ENCODE measurements at regions not wholly inside any gene's neighbourhood (a gene's known extent, or its start where the extent isn't known, plus 50 kb on each side); places are given as distances from the start of the nearest gene placed in this dataset.

DNA sequence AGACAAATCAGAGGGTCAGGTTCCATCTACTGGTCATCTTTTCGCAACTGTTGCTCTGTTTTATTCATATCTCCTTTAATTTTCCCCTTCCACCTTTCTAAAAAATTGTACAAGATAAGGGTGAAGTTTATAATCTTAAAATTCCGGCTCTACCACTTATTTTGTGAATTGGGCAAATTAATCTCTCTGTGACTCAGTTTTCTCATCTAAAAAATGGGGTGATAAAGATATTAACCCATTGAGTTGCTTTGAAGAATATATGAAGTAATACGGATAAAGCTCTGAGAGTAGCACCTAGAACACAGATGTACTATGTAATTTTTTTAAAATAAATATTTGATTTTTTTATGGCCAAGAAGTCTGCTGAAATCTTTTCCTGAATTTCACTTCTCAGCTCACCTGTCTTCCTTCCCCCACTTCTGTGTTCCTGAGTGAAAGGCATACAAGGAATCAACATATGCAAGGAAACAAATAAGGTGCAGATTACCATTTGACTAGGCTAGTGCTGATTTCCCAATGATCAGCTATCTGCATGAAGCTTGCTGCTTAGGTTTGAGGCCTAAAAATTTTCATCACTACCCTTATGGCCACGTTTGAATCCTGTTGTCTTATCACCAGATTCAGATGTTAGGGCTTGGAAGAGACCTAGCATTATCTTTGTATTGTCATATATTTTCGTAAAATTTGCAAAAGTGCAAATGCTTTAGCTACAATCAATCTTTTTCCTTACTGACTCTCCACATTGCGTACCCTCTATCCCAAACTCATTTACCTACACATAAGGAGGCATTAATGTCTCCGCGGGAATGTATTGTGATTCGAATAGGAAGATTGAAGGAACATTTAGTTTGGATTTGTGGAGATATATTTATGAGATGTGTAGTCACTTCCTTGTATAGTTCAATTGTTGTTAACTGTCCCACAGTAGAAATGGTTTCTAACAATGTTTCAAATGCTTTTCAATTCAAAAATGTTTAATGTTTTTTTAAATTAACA is 718.3 kb upstream of the PTBP2 start:
- TF ChIP-seq, protein P1, sequence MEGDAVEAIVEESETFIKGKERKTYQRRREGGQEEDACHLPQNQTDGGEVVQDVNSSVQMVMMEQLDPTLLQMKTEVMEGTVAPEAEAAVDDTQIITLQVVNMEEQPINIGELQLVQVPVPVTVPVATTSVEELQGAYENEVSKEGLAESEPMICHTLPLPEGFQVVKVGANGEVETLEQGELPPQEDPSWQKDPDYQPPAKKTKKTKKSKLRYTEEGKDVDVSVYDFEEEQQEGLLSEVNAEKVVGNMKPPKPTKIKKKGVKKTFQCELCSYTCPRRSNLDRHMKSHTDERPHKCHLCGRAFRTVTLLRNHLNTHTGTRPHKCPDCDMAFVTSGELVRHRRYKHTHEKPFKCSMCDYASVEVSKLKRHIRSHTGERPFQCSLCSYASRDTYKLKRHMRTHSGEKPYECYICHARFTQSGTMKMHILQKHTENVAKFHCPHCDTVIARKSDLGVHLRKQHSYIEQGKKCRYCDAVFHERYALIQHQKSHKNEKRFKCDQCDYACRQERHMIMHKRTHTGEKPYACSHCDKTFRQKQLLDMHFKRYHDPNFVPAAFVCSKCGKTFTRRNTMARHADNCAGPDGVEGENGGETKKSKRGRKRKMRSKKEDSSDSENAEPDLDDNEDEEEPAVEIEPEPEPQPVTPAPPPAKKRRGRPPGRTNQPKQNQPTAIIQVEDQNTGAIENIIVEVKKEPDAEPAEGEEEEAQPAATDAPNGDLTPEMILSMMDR (IDR thresholded peaks at IDR 0.05; ENCODE audit: low read depth, low read length): no peak
- H3K4me3 ChIP-seq (ENCODE audit: low read depth, low read length): no peak overlapping the region

DNA sequence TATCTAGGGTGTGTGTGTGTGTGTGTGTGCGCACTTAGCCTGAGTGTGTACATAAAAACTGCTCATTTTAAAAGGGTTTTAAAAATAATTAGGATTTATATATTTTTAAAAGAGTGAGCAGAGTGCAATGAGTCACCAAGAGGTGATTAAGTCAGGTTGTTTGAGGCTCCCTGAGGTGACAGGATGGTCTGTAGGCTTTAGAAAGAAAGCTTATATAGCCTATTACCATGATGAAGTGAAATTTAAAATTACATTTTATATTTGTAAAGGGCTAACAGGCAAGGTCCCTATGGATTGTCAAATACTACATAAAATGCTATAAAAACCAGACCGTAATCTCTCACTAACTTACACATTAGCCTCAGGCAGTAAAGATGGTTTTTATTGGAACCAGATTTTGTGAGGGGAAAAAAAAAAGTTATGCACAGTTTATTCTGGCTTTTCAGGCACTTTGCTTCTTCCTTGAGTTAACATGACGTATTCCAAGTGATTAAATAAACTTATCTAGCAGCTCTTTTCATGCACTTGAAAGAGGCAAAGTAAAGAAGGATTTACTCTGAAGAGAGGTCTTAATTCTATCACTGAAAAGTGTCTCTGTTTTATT is 711.7 kb upstream of the PTBP2 start:
- H3K4me3 ChIP-seq (ENCODE audit: low read depth, low read length): no peak overlapping the region
- TF ChIP-seq, protein P1 (IDR thresholded peaks at IDR 0.05; ENCODE audit: low read depth, low read length): no peak

DNA sequence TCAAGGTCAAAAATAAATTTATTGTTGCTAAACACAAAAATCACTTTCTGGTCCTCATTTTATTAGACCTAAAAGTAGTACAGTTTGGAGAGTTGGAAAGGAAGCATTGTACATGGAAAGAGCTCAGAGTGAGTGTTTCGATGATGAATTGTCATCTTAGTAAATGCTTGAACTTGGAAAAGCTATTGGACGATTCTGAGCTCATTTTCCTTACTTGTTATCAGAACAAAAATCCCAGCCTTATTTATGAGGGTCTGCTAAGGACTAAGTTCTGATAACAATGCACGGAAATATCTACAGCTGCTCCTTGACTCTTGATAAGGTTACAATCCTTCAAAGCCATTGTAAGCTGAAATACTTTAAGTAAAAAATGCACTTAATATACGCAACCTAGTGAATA is 710.0 kb upstream of the PTBP2 start:
- TF ChIP-seq, protein P1 (IDR thresholded peaks at IDR 0.05; ENCODE audit: low read depth, low read length): no peak
- no peak overlapping the region for H3K4me3 ChIP-seq (ENCODE audit: low read depth, low read length)

DNA sequence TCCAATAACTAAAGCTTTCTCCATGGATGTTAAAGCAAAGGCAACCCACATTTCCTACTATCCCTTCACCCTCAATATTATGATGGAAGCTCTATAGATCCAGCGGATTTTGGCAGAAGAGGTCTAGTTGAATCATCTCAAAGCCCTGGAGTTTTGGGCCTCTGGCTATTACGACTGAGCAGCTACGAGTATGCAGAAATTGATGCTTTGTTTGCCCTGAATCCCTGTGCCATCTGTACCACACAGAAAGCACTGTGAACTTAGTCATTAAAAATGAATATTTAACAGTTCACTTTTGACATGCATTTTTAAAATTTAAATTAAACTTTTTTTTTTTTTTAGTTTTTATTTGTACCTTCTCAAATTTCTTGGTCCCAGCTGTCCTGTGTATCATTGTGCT is 705.4 kb upstream of the PTBP2 start:
- TF ChIP-seq, protein P1 (IDR thresholded peaks at IDR 0.05; ENCODE audit: low read depth, low read length): no peak
- H3K4me3 ChIP-seq (ENCODE audit: low read depth, low read length): no peak overlapping the region

DNA sequence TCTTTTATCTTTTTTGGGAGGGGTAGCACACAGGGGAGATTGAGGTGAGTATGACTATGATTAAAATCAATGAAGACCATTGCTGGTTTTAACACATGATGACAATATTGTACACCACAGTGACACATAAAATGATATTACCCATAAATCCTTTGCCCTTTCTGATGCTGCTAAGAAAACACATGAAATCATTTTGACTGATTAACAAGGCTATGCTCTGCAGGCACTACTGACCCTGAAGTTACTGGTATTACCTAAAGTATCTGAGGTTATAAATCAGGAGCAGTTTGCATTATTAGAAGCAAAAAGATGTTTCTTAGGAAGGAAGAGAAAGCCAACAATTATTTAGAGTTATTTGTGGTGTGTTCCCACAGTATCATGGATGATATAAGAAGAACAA is 701.2 kb upstream of the PTBP2 start:
- no peak overlapping the region for H3K4me3 ChIP-seq (ENCODE audit: low read depth, low read length)
- TF ChIP-seq, protein P1 (IDR thresholded peaks at IDR 0.05; ENCODE audit: low read depth, low read length): no peak

DNA sequence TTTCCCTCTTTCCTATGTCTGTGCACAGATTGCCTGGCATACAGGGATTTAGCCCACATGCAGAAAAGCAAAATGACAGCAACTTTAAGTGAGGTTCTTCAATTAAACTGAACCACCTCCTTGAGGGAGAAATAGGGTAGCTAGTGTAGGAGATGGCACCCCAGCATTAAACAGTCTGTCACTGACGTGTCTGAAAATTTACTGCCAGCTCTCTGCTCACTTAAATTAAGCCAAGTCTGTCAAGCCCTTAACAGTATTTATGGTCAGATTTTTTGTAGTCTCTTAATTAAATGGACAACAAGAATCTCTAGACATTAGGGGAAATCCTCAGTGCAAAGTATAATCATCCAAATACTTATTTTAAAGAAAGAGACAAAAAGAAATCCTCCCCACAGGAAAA is 696.5 kb upstream of the PTBP2 start:
- TF ChIP-seq, protein P1 (IDR thresholded peaks at IDR 0.05; ENCODE audit: low read depth, low read length): no peak
- H3K4me3 ChIP-seq (ENCODE audit: low read depth, low read length): no peak overlapping the region

DNA sequence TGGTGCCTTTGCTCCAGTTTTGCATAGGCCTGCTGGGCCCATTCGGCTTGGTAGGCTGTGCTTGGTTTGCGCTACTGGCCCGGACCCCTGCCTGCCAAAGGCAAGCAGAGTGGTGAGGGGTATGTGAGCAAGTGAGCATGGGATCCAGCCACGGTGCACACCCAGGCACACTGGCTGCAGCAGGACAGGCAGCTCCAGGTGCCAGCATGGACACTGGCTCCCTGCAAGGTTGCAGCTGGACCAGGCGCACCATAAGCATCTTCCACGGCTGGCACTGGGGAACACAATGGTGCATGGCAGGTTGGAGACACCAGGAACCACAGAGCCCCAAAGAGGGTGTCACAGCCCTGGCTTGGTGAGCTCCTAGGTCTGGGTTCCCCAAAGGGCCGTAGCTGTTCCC is 693.5 kb upstream of the PTBP2 start:
- H3K4me3 ChIP-seq (ENCODE audit: low read depth, low read length): no peak overlapping the region
- TF ChIP-seq, protein P1 (IDR thresholded peaks at IDR 0.05; ENCODE audit: low read depth, low read length): no peak
